ENCODE measurements at regions not wholly inside any gene's neighbourhood (a gene's known extent, or its start where the extent isn't known, plus 50 kb on each side); places are given as distances from the start of the nearest gene placed in this dataset.
"Not testable (repeated sequence)": the region's sequence is repeated elsewhere in the genome, so short reads cannot be mapped to it uniquely, and the experiment has no call there.

- no peak for ATAC-seq
- Mint-ChIP-seq H3K27ac (no peak overlapping the region), H3K9me3 (peaks cover 42% of the 10 kb centered on the region), H3K4me1 (no peaks in the 10 kb centered on the region), H3K4me3 (no peak overlapping the region), H3K36me3 (peaks cover 47% of the 10 kb centered on the region), H3K27me3 (ENCODE audit: low read depth) (peaks cover 3% of the 10 kb centered on the region; the same call in 1 of the 2 replicates)
- TF ChIP-seq CBFB (CRISPR knock-in tag; IDR thresholded peaks at IDR 0.05; ENCODE audit: low read depth) (no peak), CDX4 (CRISPR knock-in tag; IDR thresholded peaks at IDR 0.05; ENCODE audit: borderline replicate concordance) (no peak), STAT6 (CRISPR knock-in tag; conservative IDR thresholded peaks at IDR 0.05; ENCODE audit: low read depth) (no peak)
- CTCF ChIA-PET: no interaction called here
- DNase-seq (ENCODE audit: low spot score): no peak
- POLR2A ChIA-PET: no interaction called here
Measured at GRCh38 chr11:49851511-49851910, 100.7 kb upstream of the OR4C13 start.

- Mint-ChIP-seq H3K4me1 (no peaks in the 10 kb centered on the region), H3K27ac (no peak overlapping the region), H3K9me3 (peaks cover 40% of the 10 kb centered on the region), H3K27me3 (ENCODE audit: low read depth) (peaks cover 3% of the 10 kb centered on the region; the same call in 1 of the 2 replicates), H3K36me3 (peaks cover 50% of the 10 kb centered on the region), H3K4me3 (no peak overlapping the region)
- ChIA-PET CTCF (no interaction called here), POLR2A (no interaction called here)
- DNase-seq (ENCODE audit: low spot score) (no peak), ATAC-seq (no peak)
- TF ChIP-seq IRF1 (CRISPR knock-in tag; IDR thresholded peaks at IDR 0.05) (no peak), ZSCAN18 (CRISPR knock-in tag; IDR thresholded peaks at IDR 0.05) (no peak), ZNF423 (CRISPR knock-in tag; IDR thresholded peaks at IDR 0.05) (no peak), ZNF396 (CRISPR knock-in tag; IDR thresholded peaks at IDR 0.05; ENCODE audit: borderline replicate concordance) (no peak), NFATC4 (CRISPR knock-in tag; IDR thresholded peaks at IDR 0.05) (no peak)
Measured at GRCh38 chr11:49851971-49852389, 100.2 kb upstream of the OR4C13 start.

GRCh38 chr11:49888875-49889274 lies 63.3 kb upstream of the OR4C13 start:
- ATAC-seq; H3K4me3 Mint-ChIP-seq; CTCF ChIA-PET; H3K27me3 Mint-ChIP-seq (ENCODE audit: low read depth); H3K4me1 Mint-ChIP-seq; POLR2A ChIA-PET; DNase-seq (ENCODE audit: low spot score); H3K27ac Mint-ChIP-seq: not testable (repeated sequence)
- Mint-ChIP-seq H3K9me3 (peaks cover 53% of the 10 kb centered on the region), H3K36me3 (peaks cover 48% of the 10 kb centered on the region)

GRCh38 chr11:49891910-49892671 lies 60.1 kb upstream of the OR4C13 start:
- H3K4me3 Mint-ChIP-seq; DNase-seq (ENCODE audit: low spot score); CTCF ChIA-PET; ATAC-seq; POLR2A ChIA-PET; H3K4me1 Mint-ChIP-seq; H3K27ac Mint-ChIP-seq: not testable (repeated sequence)
- H3K9me3 Mint-ChIP-seq: peaks cover 56% of the 10 kb centered on the region
- H3K36me3 Mint-ChIP-seq: peaks cover 51% of the 10 kb centered on the region
- H3K27me3 Mint-ChIP-seq (ENCODE audit: low read depth): peaks cover 17% of the 10 kb centered on the region

- H3K27me3 Mint-ChIP-seq (ENCODE audit: low read depth): peaks cover 17% of the 10 kb centered on the region
- DNase-seq (ENCODE audit: low spot score); ATAC-seq; H3K27ac Mint-ChIP-seq; H3K4me1 Mint-ChIP-seq; H3K4me3 Mint-ChIP-seq; POLR2A ChIA-PET; CTCF ChIA-PET: not testable (repeated sequence)
- peaks cover 55% of the 10 kb centered on the region for H3K36me3 Mint-ChIP-seq
- peaks cover 58% of the 10 kb centered on the region for H3K9me3 Mint-ChIP-seq
Measured at GRCh38 chr11:49893442-49893841, 58.7 kb upstream of the OR4C13 start.
